ENCODE measurements at regions not wholly inside any gene's neighbourhood (a gene's known extent, or its start where the extent isn't known, plus 50 kb on each side); places are given as distances from the start of the nearest gene placed in this dataset.

DNA sequence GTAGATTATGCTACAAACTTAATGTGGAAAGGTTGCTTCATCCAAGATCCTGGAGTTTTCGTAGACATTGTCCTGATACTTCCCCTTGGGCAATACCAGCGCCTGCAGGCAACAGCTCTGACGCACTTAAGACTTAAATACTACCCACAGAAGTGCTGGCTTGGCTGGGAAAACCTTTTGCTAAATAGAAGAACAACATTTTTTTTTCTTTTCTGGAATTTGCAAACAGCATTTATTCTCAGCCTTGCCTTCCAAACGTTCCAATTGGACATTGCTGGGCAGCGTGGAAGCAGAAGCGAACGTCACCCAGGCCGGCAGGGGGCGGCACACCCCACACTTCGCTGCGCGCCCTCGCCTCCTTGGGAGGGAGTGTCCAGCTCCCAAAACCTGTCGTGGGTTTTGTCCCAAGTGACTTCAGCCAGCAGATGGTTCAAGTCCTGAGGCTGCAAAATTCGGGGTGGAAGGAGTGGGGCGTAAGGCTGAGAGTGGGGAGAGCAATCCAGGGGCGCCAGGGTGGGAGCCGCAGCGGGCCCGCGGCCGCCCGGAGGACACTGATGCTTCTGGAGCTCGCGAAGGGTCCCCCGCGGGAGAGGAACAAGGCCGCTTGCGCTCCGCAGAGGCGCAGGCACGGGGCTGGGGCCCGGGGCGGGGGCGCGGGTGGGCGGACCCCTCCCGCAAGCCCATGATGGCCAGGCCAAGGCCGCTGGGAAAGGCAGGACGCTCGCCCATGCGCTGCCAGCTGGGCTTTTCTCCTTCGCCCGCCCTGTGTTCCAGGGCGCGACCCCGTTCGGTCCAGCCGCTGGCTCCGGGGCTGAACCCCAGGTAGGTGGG is 60.8 kb upstream of the MAP3K4 start:
- Histone ChIP-seq H3K9me3 (ENCODE audit: control insufficient read depth, low read length) (no peaks in the 10 kb centered on the region), H3K27ac (ENCODE audit: low read length) (no peak overlapping the region)
- ATAC-seq = peak; percentile 94

GRCh38 chr6:160931378-160932310 is 59.9 kb upstream of the MAP3K4 start:
- Histone ChIP-seq H3K9me3 (ENCODE audit: control insufficient read depth, low read length) (no peaks in the 10 kb centered on the region), H3K27me3 (ENCODE audit: control insufficient read depth, insufficient read depth) (no peaks in the 10 kb centered on the region), H3K27ac (ENCODE audit: low read length) (no peak overlapping the region), H3K4me3 (ENCODE audit: low read length) (peak overlapping the region; percentile 51), H3K4me1 (ENCODE audit: control insufficient read depth, insufficient read depth, low read length) (no peaks in the 10 kb centered on the region)
- DNase-seq (no peak), ATAC-seq (peak in 1 of 2 donors; percentile 9)
- WGBS = 53% methylated on average over 13 of the region's 13 CpGs
- intact Hi-C loops (cut with DNase I) = loop anchor here (5.0 kb wide), 2 partner anchors 61 to 441 kb away; partner anchors contain the start of gene MAP3K4 (in 4 of the 4)

More for the DNA sequence above, 60.8 kb upstream of the MAP3K4 start:
- intact Hi-C loops (cut with DNase I) = loop anchor here (5.0 kb wide), 2 partner anchors 62 to 442 kb away; partner anchors contain the start of gene MAP3K4 (in 4 of the 4)
- DNase-seq = peak; percentile 74 to 93 (median 90)
- Histone ChIP-seq H3K4me3 (ENCODE audit: low read length) (peak overlapping the region; percentile 51), H3K27me3 (ENCODE audit: control insufficient read depth, insufficient read depth) (no peaks in the 10 kb centered on the region), H3K4me1 (ENCODE audit: control insufficient read depth, insufficient read depth, low read length) (no peaks in the 10 kb centered on the region)
- 3% methylated on average over 50 of the region's 50 CpGs for WGBS

GRCh38 chr6:160933256-160933655 is 58.3 kb upstream of the MAP3K4 start:
- ATAC-seq = peak; percentile 58 to 62
- Histone ChIP-seq H3K4me1 (ENCODE audit: control insufficient read depth, insufficient read depth, low read length) (no peaks in the 10 kb centered on the region), H3K27ac (ENCODE audit: low read length) (peak overlapping the region; percentile 67), H3K9me3 (ENCODE audit: control insufficient read depth, low read length) (no peaks in the 10 kb centered on the region), H3K27me3 (ENCODE audit: control insufficient read depth, insufficient read depth) (no peaks in the 10 kb centered on the region), H3K4me3 (ENCODE audit: low read length) (no peak overlapping the region)
- peak; percentile 22 to 55 (median 55) for DNase-seq
- WGBS = 34% methylated on average over 8 of the region's 8 CpGs
- intact Hi-C loops (cut with DNase I) = loop anchor here (5.0 kb wide), 2 partner anchors 59 to 439 kb away; partner anchors contain the start of gene MAP3K4 (in 4 of the 4)

GRCh38 chr6:160934157-160934556 is 57.4 kb upstream of the MAP3K4 start:
- intact Hi-C loops (cut with DNase I) = loop anchor here (5.0 kb wide), 2 partner anchors 58 to 438 kb away; partner anchors contain the start of gene MAP3K4 (in 4 of the 4)
- Histone ChIP-seq H3K27ac (ENCODE audit: low read length) (no peak overlapping the region), H3K4me1 (ENCODE audit: control insufficient read depth, insufficient read depth, low read length) (no peaks in the 10 kb centered on the region), H3K27me3 (ENCODE audit: control insufficient read depth, insufficient read depth) (no peaks in the 10 kb centered on the region), H3K9me3 (ENCODE audit: control insufficient read depth, low read length) (no peaks in the 10 kb centered on the region), H3K4me3 (ENCODE audit: low read length) (no peak overlapping the region)
- 93% methylated on average over 3 of the region's 3 CpGs for WGBS
- ATAC-seq = peak; percentile 15 to 22
- DNase-seq = no peak

DNA sequence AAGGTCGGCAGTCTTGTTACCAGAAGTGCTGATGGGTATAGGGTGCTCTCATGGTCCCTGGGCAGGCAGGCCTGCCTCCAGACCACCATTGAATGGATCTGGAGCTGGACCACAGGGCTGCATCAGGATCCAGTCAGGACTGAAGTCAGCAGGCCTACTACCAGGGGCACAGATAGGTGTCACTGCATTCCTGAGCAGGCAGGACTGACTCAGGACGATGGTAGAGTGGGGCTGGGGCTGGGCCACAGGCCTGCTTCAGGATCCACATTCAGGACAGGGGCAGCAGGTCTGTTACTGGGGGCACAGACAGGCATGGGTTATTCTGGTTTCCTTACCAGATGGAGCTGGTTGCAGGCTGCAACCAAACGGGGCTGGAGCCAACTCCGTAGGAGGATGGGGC is 51.4 kb upstream of the MAP3K4 start:
- H3K9me3 ChIP-seq (ENCODE audit: control insufficient read depth, low read length) = no peaks in the 10 kb centered on the region
- H3K4me1 ChIP-seq (ENCODE audit: control insufficient read depth, insufficient read depth, low read length) = no peaks in the 10 kb centered on the region
- ATAC-seq (no peak), DNase-seq (no peak)
- no peak overlapping the region for H3K4me3 ChIP-seq (ENCODE audit: low read length)
- no peak overlapping the region for H3K27ac ChIP-seq (ENCODE audit: low read length)
- WGBS = 82% methylated on average over 4 of the region's 4 CpGs
- H3K27me3 ChIP-seq (ENCODE audit: control insufficient read depth, insufficient read depth) = no peaks in the 10 kb centered on the region
- intact Hi-C loops (cut with DNase I) = no loop called here
